Upper lobe of right lung (tissue), 1 donor: ENCODE measurements at regions not wholly inside any gene's neighbourhood (a gene's known extent, or its start where the extent isn't known, plus 50 kb on each side); places are given as distances from the start of the nearest gene placed in this dataset.

Experiments used
- ATAC-seq: fragments of 200-7000 bp; cut with Tn5 transposase; one replicate; pipeline ENCODE4 v1.9.1; 2020; ENCODE audit warnings: mild to moderate bottlenecking, moderate library complexity
- DNase-seq: peaks from one replicate; pipeline ENCODE4 v3.0.0-alpha.2; 2020
- H3K27ac ChIP-seq: fragments of 200-600 bp; one replicate; pipeline ENCODE4 v1.8.0; 2022
- H3K27me3 ChIP-seq: fragments of 200-600 bp; one replicate; pipeline ENCODE4 v1.8.0; 2022; ENCODE audit warnings: mild to moderate bottlenecking
- H3K36me3 ChIP-seq: fragments of 200-600 bp; one replicate; pipeline ENCODE4 v1.8.0; 2022
- H3K4me1 ChIP-seq: fragments of 200-600 bp; one replicate; pipeline ENCODE4 v1.8.0; 2022
- H3K4me3 ChIP-seq: fragments of 200-600 bp; one replicate; pipeline ENCODE4 v1.8.0; 2022; ENCODE audit warnings: mild to moderate bottlenecking
- H3K9me3 ChIP-seq: fragments of 200-600 bp; one replicate; pipeline ENCODE4 v1.8.0; 2022
- intact Hi-C: fragments of 100-400 bp; cut with DNase I; formaldehyde crosslinking; loops from one replicate; pipeline ENCODE4 v1.11.0; 2022
- TF ChIP-seq, protein P1 (sequence below): fragments of 200-600 bp; IDR thresholded peaks from one replicate; pipeline ENCODE4 v1.8.0; 2022; ENCODE audit warnings: antibody characterized with exemption
- donor health status: DM: no; HTN: yes; CAD: no; lungs with severe emphysema.

DNA sequence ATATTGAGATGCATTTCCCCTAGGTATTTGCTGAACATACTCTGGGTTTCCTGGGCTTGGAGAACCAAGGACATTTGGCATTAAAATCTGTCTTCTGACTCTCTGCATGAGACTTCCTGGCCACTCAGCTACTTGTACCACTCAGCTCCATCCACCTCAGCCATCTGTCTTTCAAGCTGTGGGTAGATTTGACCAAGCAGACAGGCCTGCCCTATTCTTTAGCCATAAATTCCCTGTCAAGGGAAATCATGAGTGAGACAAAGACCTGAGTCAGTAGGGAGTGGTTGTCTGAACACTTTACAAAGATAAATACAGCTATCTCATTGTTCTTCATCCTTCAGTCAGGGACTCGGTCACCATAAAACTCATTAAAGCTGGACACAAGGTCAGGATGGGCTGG is 399.1 kb downstream of the GPAM start:
- H3K27me3 ChIP-seq, result no peaks in the 10 kb centered on the region
- H3K36me3 ChIP-seq, result no peaks in the 10 kb centered on the region
- no peaks in the 10 kb centered on the region for H3K4me1 ChIP-seq
- intact Hi-C loops, result no loop called here
- TF ChIP-seq, protein P1, sequence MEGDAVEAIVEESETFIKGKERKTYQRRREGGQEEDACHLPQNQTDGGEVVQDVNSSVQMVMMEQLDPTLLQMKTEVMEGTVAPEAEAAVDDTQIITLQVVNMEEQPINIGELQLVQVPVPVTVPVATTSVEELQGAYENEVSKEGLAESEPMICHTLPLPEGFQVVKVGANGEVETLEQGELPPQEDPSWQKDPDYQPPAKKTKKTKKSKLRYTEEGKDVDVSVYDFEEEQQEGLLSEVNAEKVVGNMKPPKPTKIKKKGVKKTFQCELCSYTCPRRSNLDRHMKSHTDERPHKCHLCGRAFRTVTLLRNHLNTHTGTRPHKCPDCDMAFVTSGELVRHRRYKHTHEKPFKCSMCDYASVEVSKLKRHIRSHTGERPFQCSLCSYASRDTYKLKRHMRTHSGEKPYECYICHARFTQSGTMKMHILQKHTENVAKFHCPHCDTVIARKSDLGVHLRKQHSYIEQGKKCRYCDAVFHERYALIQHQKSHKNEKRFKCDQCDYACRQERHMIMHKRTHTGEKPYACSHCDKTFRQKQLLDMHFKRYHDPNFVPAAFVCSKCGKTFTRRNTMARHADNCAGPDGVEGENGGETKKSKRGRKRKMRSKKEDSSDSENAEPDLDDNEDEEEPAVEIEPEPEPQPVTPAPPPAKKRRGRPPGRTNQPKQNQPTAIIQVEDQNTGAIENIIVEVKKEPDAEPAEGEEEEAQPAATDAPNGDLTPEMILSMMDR, result no peak
- H3K9me3 ChIP-seq, result no peaks in the 10 kb centered on the region
- no peak for DNase-seq
- no peak for ATAC-seq
- H3K4me3 ChIP-seq, result no peak overlapping the region
- no peak overlapping the region for H3K27ac ChIP-seq

DNA sequence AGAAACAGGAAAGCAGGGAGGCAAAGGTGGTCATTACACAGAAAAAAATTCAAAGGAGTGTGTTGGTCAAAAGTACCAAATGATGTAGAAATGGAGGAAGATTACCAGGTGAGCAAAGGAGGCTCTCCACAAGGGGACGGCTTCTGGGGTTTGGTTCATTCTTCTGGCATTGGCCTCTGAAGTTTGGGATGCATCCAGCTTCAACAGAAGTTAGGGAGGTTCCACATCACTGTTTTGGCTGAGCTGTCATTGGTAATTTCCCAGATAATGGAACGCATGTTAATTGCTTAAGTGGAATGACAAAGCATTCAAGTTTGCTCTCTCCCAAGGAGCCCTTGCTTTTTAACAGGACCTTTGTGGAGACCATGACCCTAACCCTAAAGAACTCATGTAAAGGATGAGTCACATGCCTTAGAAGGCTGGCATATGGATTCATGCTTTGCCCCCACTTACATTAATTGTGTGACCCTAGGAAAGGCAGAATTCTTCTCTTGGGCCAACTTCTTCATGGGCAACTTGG is 398.6 kb downstream of the GPAM start:
- H3K27ac ChIP-seq, result no peak overlapping the region
- DNase-seq (no peak), ATAC-seq (no peak)
- no peak overlapping the region for H3K4me3 ChIP-seq
- no peaks in the 10 kb centered on the region for H3K27me3 ChIP-seq
- TF ChIP-seq, protein P1, result no peak
- no peaks in the 10 kb centered on the region for H3K36me3 ChIP-seq
- H3K4me1 ChIP-seq, result no peaks in the 10 kb centered on the region
- no peaks in the 10 kb centered on the region for H3K9me3 ChIP-seq
- intact Hi-C loops, result no loop called here

DNA sequence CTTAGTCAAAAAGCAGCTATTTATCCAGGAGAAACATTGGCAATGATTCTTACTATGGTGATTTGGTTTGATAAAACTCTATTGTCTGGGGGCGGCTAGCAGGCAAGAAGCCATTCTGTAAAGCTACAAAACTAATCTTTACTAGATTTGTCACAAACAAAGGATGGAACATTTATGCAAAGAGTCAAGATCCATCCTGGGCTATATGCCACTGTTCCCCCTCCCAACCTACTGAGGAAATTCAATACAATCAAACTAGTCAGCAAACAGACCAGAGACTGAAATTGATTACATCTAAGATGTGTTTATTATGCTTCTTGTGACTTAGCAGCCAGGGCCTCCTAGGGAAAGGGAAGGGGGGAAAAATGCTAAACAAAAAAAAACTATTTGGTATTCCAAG is 397.6 kb downstream of the GPAM start:
- ATAC-seq (no peak), DNase-seq (no peak)
- no peaks in the 10 kb centered on the region for H3K9me3 ChIP-seq
- no peaks in the 10 kb centered on the region for H3K27me3 ChIP-seq
- TF ChIP-seq, protein P1, result no peak
- no peaks in the 10 kb centered on the region for H3K36me3 ChIP-seq
- intact Hi-C loops, result no loop called here
- no peaks in the 10 kb centered on the region for H3K4me1 ChIP-seq
- no peak overlapping the region for H3K4me3 ChIP-seq
- no peak overlapping the region for H3K27ac ChIP-seq

DNA sequence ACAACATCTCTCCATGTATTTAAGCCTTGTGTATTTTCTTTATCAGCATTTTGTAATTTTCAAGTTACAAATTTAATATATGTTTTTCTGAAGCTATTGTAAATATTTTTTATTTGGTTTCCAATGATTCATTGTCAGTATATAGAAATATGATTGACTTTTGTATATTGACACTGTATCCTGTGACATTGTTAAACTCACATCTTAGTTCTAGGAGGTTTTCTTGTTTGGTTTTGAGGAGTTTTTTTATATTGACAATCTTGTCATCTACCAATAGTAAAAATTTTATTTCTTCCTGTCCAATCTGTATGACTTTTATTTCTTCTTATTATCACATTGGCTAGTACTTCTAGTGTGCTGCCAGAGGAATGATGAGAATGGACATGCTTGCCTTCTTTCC is 393.7 kb downstream of the GPAM start:
- ATAC-seq (no peak), DNase-seq (no peak)
- no peaks in the 10 kb centered on the region for H3K27me3 ChIP-seq
- TF ChIP-seq, protein P1, result no peak
- no peaks in the 10 kb centered on the region for H3K36me3 ChIP-seq
- H3K27ac ChIP-seq, result no peak overlapping the region
- intact Hi-C loops, result no loop called here
- no peak overlapping the region for H3K4me3 ChIP-seq
- H3K4me1 ChIP-seq, result no peaks in the 10 kb centered on the region
- no peaks in the 10 kb centered on the region for H3K9me3 ChIP-seq

DNA sequence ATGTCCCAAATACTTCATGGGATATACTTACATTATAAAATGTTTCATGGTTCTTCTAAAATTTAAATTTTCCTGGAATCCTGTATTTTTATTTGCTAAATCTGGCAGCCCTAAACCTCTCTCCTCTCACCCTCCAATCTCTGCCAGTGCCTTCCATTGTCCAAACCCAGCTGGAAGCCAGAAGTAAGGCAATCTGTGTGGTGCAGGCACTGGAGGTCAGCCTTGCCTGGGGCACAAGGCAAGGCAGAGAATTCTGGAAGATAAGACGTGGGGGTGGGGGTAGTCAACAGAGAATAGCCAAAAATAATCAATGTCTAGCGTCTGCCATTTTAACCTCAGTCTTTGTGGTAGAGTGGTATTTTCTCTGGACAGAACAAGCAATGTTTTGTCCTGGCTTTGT is 381.7 kb downstream of the GPAM start:
- TF ChIP-seq, protein P1, result no peak
- intact Hi-C loops, result no loop called here

DNA sequence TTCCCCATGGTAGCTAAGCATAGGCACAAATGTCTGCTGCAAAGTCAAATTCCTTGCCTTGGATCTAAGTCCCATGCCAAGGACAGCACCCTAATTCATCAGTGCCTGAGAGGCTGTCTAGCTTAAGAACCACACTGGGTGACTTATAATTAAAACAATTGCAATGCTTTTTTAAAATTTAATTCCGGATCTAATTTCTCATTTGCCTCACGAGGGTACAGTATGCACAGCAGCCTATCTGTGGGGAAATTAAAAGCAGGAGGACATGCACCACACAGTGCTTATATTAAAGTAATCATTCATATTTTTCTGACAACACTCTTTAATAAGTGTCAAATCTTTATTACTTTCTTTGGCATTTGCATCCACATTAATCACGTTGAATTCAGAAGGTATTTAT is 378.8 kb downstream of the GPAM start:
- Histone ChIP-seq H3K9me3 (no peaks in the 10 kb centered on the region), H3K4me1 (no peaks in the 10 kb centered on the region), H3K36me3 (no peaks in the 10 kb centered on the region), H3K27ac (no peak overlapping the region), H3K4me3 (no peak overlapping the region), H3K27me3 (no peaks in the 10 kb centered on the region)
- TF ChIP-seq, protein P1, result no peak
- DNase-seq, result no peak
- no peak for ATAC-seq
- intact Hi-C loops, result no loop called here

More for the DNA sequence above, 381.7 kb downstream of the GPAM start:
- Histone ChIP-seq H3K9me3 (no peaks in the 10 kb centered on the region), H3K4me3 (no peak overlapping the region), H3K27me3 (no peaks in the 10 kb centered on the region), H3K27ac (no peak overlapping the region), H3K36me3 (no peaks in the 10 kb centered on the region), H3K4me1 (no peaks in the 10 kb centered on the region)
- DNase-seq (no peak), ATAC-seq (no peak)
